Caco-2 (cell line): ENCODE measurements at regions not wholly inside any gene's neighbourhood (a gene's known extent, or its start where the extent isn't known, plus 50 kb on each side); places are given as distances from the start of the nearest gene placed in this dataset.

ENCODE experiments used
- BruUV-seq: library from RNA; stranded (reverse); fragments of 400-500 nt; replicated peaks from 2 replicates; lab custom pipeline; 2021; lab: Mats Ljungman, UMichigan
- CTCF ChIA-PET: fragments of 300-600 bp; sonication (Branson Sonifier 250); formaldehyde crosslinking; loops from one replicate; lab custom pipeline; 2022; ENCODE audit warnings: antibody characterized with exemption; lab: Charles Lee
- POLR2A ChIA-PET: fragments of 300-600 bp; sonication (Branson Sonifier 250); formaldehyde crosslinking; loops from one replicate; lab custom pipeline; 2022; ENCODE audit warnings: antibody characterized with exemption; lab: Charles Lee
- DNase-seq, 2 experiments: peaks; one replicate each; pipeline versions ENCODE4 v3.0.0 to v3.0.0-alpha.2; 2020 to 2022
- H3K27me3 ChIP-seq: replicated peaks from 2 replicates; pipeline ENCODE4 v1.6.0; 2011; ENCODE audit warnings: low read length; ENCODE audit not compliant: control insufficient read depth, insufficient read depth
- H3K36me3 ChIP-seq: 2 replicates; pipeline ENCODE4 v1.5.1; 2011; ENCODE audit warnings: low read length; ENCODE audit not compliant: control insufficient read depth, insufficient read depth
- H3K4me1 ChIP-seq: fragments of 250-450 bp; sonication (Bioruptor Pico); 2 replicates; pipeline ENCODE4 v1.5.1; 2020; ENCODE audit warnings: mild to moderate bottlenecking
- H3K4me3 ChIP-seq: 2 replicates; pipeline ENCODE4 v1.5.1; 2011; ENCODE audit warnings: low read depth, mild to moderate bottlenecking, control low read depth, low read length
- H3K9me3 ChIP-seq: fragments of 250-450 bp; sonication (Bioruptor Pico); 2 replicates; pipeline ENCODE4 v1.5.1; 2020; ENCODE audit warnings: mild to moderate bottlenecking, moderate library complexity
- H3K27ac Mint-ChIP-seq: one replicate; pipeline ENCODE4 v1.8.0; 2022; ENCODE audit warnings: mixed read lengths; ENCODE audit not compliant: unreplicated experiment
- H3K27me3 Mint-ChIP-seq: one replicate; pipeline ENCODE4 v1.8.0; 2022; ENCODE audit warnings: mixed read lengths; ENCODE audit not compliant: insufficient read depth, unreplicated experiment
- H3K36me3 Mint-ChIP-seq: one replicate; pipeline ENCODE4 v1.8.0; 2022; ENCODE audit warnings: mild to moderate bottlenecking, mixed read lengths; ENCODE audit not compliant: insufficient read depth, unreplicated experiment
- H3K4me1 Mint-ChIP-seq: one replicate; pipeline ENCODE4 v1.8.0; 2022; ENCODE audit warnings: low read depth, mixed read lengths; ENCODE audit not compliant: unreplicated experiment
- H3K4me3 Mint-ChIP-seq: one replicate; pipeline ENCODE4 v1.8.0; 2022; ENCODE audit warnings: mild to moderate bottlenecking, moderate library complexity, mixed read lengths; ENCODE audit not compliant: unreplicated experiment
- H3K9me3 Mint-ChIP-seq: one replicate; pipeline ENCODE4 v1.8.0; 2022; ENCODE audit warnings: mixed read lengths; ENCODE audit not compliant: unreplicated experiment
- CTCF ChIP-seq, 2 experiments: fragments of 200-600 bp in 1 of 2; IDR thresholded peaks; 1 replicate in 1 of 2; 2 replicates in 1 of 2; pipeline versions ENCODE4 v1.5.1 to v1.8.0; 2011 to 2022; ENCODE audit warnings: antibody characterized with exemption in 1 of 2, control low read depth in 1 of 2, inconsistent platforms in 1 of 2, low read depth in 1 of 2, low read length in 1 of 2, mild to moderate bottlenecking in 1 of 2, moderate library complexity in 1 of 2; ENCODE audit not compliant: insufficient read depth in 1 of 2, severe bottlenecking in 1 of 2, unreplicated experiment in 1 of 2
- intact Hi-C: fragments of 100-400 bp; cut with micrococcal nuclease; formaldehyde crosslinking; loops from one replicate; pipeline ENCODE4 v1.10.0; 2022; ENCODE audit not compliant: unreplicated experiment

- Mint-ChIP-seq H3K27me3 (peaks cover 7% of the 10 kb centered on the region), H3K27ac (no peak overlapping the region), H3K36me3 (no peaks in the 10 kb centered on the region), H3K9me3 (no peaks in the 10 kb centered on the region), H3K4me1 (no peaks in the 10 kb centered on the region), H3K4me3 (no peak overlapping the region)
- intact Hi-C loops, result no loop called here
- no peak for TF ChIP-seq CTCF (IDR thresholded peaks at IDR 0.05; ENCODE audit: insufficient read depth in 1 of 2, low read depth in 1 of 2, low read length in 1 of 2, severe bottlenecking in 1 of 2, unreplicated experiment in 1 of 2)
- H3K4me1 ChIP-seq, result no peaks in the 10 kb centered on the region
- DNase-seq, result no peak
- no TSS peak for BruUV-seq
- ChIA-PET POLR2A (no interaction called here), CTCF (no interaction called here)
- no peaks in the 10 kb centered on the region for H3K27me3 ChIP-seq
- no peak overlapping the region for H3K4me3 ChIP-seq
- no peaks in the 10 kb centered on the region for H3K36me3 ChIP-seq
- H3K9me3 ChIP-seq, result no peaks in the 10 kb centered on the region
Measured at GRCh38 chr2:167858086-167858485, 389.3 kb downstream of the STK39 start.

GRCh38 chr2:167857416-167857815, 390.0 kb downstream of the STK39 start:
- Mint-ChIP-seq H3K4me1 (no peaks in the 10 kb centered on the region), H3K9me3 (no peaks in the 10 kb centered on the region), H3K4me3 (no peak overlapping the region), H3K27me3 (peaks cover 7% of the 10 kb centered on the region), H3K36me3 (no peaks in the 10 kb centered on the region), H3K27ac (no peak overlapping the region)
- ChIA-PET CTCF (no interaction called here), POLR2A (no interaction called here)
- Histone ChIP-seq H3K36me3 (no peaks in the 10 kb centered on the region), H3K4me1 (no peaks in the 10 kb centered on the region), H3K4me3 (no peak overlapping the region), H3K27me3 (no peaks in the 10 kb centered on the region), H3K9me3 (no peaks in the 10 kb centered on the region)
- DNase-seq, result no peak
- BruUV-seq, result no TSS peak
- TF ChIP-seq CTCF (IDR thresholded peaks at IDR 0.05; ENCODE audit: insufficient read depth in 1 of 2, low read depth in 1 of 2, low read length in 1 of 2, severe bottlenecking in 1 of 2, unreplicated experiment in 1 of 2), result no peak
- intact Hi-C loops, result no loop called here

GRCh38 chr2:167856190-167856589, 391.2 kb downstream of the STK39 start:
- ChIA-PET CTCF (no interaction called here), POLR2A (no interaction called here)
- Histone ChIP-seq H3K36me3 (no peaks in the 10 kb centered on the region), H3K27me3 (no peaks in the 10 kb centered on the region), H3K4me3 (no peak overlapping the region), H3K4me1 (no peaks in the 10 kb centered on the region), H3K9me3 (no peaks in the 10 kb centered on the region)
- no peak for DNase-seq
- Mint-ChIP-seq H3K4me3 (no peak overlapping the region), H3K4me1 (no peaks in the 10 kb centered on the region), H3K36me3 (no peaks in the 10 kb centered on the region), H3K9me3 (no peaks in the 10 kb centered on the region), H3K27ac (no peak overlapping the region), H3K27me3 (peaks cover 9% of the 10 kb centered on the region)
- peak in 1 of 2 experiments; percentile 8 for TF ChIP-seq CTCF (IDR thresholded peaks at IDR 0.05; ENCODE audit: insufficient read depth in 1 of 2, low read depth in 1 of 2, low read length in 1 of 2, severe bottlenecking in 1 of 2, unreplicated experiment in 1 of 2)
- intact Hi-C loops, result no loop called here
- no TSS peak for BruUV-seq
